Posterior cingulate gyrus (tissue), 11 donors: ENCODE measurements at regions not wholly inside any gene's neighbourhood (a gene's known extent, or its start where the extent isn't known, plus 50 kb on each side); places are given as distances from the start of the nearest gene placed in this dataset.

Experiments used
- DNase-seq, 10 donors: peaks; one replicate each; pipeline versions ENCODE4 v3.0.0 to v3.0.0-alpha.2; 2020 to 2021; ENCODE audit warnings: mixed read lengths in 3 of 10
- intact Hi-C: fragments of 100-400 bp; cut with DNase I; formaldehyde crosslinking; loops from one replicate; pipeline ENCODE4 v1.15.1; 2023

DNA sequence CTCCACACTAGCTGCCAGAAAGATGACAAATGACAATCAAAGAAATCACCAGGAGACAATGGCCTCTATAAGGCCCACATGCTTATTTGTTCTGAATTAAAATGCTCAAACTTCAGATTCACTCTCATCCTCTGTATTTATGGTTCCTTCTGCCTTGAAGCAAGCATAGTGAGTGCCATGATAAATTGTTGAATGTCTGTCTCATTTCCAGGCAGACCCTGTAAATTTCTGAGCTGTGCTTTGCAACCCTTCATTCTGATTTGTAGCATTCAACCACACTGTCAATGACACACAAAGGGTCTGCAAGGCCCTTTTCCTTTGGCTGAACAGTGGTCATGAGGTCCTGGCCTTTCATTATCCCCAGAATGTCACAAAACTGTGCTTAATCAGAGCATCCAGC, 506.6 kb upstream of the GHITM start:
- intact Hi-C loops, result no loop called here
- DNase-seq, result no peak

DNA sequence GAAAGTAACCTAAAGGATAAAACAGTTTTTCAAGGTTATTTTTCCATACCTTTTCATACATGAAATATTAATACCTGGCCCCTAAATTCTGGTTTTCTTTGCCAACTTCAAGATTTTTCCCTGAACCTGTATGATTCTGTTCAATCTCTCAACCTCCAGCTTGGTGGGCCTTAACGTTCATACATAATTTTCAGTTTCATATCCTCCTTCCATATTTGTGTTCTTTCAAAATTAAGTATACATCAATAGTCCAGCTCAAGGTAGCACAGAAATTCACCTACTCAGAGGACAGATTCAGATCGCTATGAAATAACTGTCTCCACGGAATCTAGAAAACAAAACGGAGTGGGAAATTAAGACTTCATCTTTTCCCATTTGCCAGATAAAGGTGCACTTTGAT, 505.8 kb upstream of the GHITM start:
- no peak for DNase-seq
- intact Hi-C loops, result no loop called here

DNA sequence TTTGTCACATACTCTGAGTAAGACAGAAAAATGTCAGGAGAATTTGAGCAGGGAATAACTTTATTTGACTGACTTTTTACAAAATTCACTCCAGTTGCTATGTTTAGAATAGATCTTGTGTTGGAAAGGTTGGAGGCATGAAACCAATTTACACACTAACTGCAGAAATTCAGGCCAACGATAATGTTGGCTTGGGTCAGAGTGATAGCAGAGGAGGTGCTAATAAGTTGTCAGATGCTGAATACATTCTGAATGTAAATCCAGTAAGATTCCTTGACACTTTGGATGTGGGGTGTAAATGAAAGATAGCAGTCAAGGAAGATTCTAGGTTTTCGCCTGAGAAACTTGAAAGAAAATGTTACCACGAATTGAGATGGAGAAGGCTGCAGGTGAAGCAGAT, 502.5 kb upstream of the GHITM start:
- DNase-seq, result no peak

DNA sequence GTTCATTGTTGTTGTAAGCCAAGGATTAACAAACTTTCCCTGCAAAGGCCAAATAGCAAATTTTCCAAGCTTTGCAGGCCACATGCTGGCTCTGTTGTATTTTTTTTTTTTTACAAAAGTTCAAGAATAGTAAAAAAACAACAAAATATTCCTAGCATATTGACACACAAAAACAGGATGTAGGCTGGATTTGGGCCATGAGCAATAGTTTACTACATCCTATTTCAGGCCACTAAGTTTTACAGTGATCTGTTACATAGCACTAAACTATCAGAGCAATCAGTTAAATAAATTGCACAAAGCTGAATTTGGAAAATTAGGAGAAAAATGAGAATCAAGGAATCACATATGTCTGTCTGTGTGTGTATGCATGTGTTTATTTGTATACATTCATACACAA, 491.8 kb upstream of the GHITM start:
- intact Hi-C loops, result no loop called here
- no peak for DNase-seq

More for the DNA sequence above, 502.5 kb upstream of the GHITM start:
- intact Hi-C loops, result no loop called here

DNA sequence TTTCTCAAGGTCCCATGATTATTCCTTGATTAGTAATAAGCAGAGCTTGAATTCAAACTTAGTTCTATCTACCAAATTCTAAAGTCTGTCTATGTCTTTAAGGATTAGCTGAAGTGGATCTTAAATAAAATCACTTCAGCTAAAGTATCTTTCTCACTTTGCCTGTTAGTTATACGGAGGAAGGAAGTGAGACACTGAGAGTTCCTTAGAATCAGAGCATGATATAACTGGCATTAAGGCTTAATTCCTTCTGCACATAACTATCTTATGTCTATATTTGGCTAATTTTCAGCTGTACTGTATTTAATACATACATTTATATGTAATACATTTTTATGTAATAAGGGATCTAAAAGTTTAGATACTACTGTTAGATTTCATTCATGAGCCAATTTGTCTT, 491.1 kb upstream of the GHITM start:
- no peak for DNase-seq
- intact Hi-C loops, result no loop called here

DNA sequence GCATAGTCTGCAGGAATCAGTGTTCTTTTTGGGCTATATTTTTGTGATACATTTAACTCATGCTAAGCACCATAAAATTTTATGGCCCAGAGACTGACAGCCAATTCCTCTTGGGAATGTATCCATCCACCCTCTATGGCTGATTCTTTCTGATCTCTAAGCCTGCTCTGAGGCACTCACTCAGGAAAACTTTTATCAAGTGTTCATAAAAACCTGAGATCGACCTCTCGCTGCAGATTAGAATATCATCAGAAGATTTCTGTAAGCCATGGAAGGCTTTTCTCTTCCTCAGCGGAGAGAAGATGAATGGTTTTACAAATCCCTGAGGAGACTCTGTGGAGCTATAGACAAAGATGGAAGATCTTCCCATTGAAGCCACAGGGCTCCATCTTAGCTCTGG, 489.8 kb upstream of the GHITM start:
- intact Hi-C loops, result no loop called here
- no peak for DNase-seq

DNA sequence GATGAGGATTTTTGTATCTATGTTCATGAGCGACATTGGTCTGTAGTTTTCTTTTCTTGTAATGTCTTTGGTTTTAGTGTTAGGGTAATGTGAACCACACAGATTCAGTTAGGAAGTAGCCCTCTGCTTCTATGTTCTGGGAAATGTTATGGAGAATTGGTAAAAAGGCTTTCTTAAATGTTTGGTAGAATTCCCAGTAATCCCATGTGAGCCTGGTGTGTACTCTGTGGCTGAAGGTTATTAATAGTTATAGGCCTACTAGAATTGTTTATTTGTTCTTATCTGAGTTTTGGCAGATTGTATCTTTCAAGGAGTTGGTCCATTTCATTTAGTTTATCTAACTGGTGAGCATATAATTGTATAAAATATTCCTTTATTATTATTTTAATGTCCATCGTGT, 484.6 kb upstream of the GHITM start:
- intact Hi-C loops, result no loop called here
- no peak for DNase-seq

DNA sequence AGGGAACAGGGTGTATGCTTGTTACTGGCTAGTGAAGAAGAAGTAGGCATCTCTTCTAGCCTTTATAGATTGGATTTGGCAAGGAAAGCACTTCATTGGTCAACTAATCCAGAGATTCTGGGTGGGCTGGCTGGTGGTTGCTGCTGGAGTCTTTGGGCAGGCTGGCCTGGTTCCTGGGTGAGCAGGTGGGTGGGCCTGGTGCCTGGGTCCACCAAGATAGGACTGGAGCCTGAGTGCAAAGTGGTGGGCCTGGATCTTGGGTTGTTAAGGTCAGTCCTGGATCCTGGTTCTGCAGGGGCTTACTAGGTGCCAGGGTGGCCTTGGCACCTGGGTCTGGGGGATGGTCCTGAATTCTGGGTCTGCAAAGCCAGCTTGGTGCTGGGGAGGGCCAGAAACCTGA, 482.4 kb upstream of the GHITM start:
- intact Hi-C loops, result no loop called here
- peak in 1 of 10 donors; percentile 66 for DNase-seq

DNA sequence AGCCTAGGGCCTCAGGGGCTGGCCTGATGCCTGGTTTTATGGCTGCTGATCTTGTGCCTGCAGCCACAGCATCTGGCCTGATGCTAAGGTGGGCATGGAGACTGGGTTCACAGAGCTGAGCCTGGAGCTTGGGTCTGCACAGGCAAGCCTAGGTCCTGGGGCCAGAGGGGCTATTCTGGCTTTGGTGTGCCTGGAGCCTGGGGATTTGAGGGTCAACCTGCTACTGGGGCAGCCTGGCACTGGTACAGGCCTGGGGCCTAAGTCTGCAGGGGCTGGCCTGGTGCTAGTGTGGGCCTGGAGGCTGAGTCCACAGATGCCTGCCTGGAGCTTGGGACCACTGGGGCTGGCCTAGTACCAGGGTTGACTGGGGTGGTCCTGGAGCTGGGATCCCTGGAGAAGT, 481.8 kb upstream of the GHITM start:
- intact Hi-C loops, result no loop called here
- DNase-seq, result peak in 1 of 10 donors; percentile 49

DNA sequence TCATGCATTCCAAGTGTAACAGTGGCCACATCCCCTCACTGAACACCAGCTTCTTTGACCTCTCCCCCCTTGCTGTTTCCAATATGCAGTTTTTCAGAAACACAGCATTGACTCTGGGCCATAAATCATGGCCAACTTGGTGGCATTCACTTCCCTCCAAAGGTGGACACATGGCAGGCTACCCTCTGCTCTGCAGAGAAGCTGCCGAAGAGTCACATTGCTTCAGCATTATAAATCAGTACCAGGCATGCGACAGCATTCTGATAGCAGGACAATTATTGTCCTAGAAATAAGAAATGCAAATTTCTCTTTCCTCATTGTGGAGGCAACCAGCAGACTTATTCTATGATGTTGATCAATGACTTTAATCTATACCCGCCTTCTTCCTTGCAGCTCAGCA, 475.4 kb upstream of the GHITM start:
- intact Hi-C loops, result no loop called here
- DNase-seq, result no peak

DNA sequence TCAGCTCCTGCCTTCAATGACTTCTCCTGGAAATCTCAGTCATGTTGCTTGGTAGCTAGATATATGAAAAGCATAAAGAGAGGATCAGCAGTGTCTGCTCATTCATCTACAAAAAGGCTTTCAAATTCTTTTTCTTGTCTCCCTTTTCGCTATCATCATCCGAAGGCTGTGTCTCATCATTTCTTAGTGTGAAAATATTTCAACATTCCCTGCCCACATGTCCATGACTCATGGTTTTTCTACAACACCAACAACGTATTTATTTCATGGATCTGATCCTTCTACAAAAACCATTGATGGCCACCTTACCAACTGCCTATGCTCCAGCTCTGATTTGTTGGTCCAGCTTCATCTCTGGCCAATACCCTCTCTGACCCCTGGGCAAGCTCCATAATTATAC, 472.5 kb upstream of the GHITM start:
- no peak for DNase-seq
- intact Hi-C loops, result no loop called here

DNA sequence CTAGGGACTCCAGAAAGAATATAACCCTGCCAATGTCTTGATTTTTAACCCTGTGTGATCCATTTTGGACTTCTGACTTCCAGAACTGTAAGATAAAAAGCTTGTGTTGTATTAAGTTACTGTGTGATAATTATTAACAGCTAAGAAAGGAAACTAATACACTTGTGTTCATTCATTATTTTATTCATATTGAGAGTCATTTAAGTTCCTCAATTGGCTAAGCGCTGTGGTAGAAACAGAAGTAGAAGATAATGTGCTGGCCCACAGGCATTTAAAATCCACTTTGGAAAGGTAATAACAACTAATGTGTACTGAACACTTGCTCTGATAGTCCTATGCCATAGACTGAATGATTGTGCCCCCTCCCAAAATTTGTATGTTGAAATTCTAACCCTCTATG, 471.7 kb upstream of the GHITM start:
- intact Hi-C loops, result no loop called here
- DNase-seq, result no peak

DNA sequence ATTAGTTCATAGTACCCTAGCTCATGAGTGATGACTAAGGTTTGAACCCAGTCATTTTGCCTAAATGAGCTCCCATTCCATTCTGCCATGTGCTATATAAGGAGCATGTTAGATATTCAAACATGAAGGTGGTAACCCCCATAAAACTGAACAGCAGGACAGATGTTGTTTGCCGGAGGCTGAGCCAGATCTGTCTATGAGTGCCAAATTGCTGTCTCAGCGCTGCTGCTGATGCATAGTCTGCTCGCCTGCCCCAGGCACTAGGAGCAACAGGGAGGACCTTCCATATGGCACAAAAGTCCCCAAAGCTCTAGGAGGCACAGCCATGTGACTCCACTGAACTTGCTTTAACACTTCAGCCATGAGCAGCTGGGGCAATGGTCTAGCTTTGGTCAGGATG, 466.0 kb upstream of the GHITM start:
- DNase-seq, result no peak
- intact Hi-C loops, result no loop called here

DNA sequence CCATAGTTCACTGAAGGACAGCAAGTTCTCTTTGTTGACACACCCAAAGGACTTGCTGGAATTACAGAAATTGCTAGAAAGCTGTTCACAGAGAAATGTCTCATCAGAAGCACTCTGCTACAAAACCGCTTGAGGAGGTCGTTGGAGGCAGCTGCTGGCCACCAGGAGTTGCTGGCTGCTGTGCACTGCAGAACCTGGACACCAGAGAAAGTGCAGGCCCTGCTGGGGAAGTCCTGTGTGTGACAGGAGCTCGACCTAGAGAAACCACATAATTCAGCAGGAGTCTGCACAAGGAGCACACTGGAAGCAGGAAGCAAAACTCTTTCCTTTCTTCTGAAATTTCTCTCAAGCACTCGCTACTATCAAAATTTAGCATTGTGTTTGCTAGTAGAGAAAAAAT, 461.5 kb upstream of the GHITM start:
- intact Hi-C loops, result no loop called here

DNA sequence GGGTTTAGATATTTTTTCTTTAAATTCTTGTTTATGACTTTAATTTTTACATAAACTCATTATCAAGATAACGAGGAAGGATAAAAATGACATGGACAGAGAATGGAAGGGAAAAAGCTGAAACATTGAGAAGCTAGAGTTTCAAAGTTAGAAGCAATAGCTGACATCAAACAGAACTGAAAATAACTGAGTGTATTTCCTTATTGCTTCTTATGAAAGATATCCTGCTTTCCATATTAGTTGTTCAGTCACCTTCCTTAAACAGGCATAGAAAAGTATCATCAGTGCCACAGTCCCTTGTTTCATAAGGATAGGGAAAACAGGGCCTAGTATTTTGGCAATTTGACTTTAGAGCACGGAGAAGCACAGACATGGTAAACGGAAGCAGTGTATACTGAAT, 460.5 kb upstream of the GHITM start:
- intact Hi-C loops, result no loop called here
- DNase-seq, result no peak

More for the DNA sequence above, 461.5 kb upstream of the GHITM start:
- no peak for DNase-seq

DNA sequence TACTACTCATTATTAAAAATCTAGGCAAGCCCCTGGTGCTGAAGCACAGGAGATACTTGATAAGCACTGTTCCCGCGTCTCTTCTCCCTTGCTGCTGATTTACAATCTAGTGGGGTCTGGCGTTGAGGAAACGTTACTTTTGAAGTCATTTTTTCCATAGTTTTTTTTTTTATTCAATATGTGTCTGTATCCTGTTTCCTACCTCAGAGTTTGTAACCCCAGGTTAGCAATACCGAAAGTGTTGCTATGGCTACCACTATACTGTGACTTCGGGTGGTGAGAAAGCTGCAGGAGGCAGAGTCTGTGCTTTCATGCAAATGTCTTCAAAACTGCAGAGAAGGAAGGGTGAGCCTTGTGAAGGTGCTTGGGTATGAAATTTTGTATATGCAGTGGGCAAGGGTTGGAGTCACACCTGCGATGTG, 458.8 kb upstream of the GHITM start:
- intact Hi-C loops, result no loop called here
- peak in 1 of 10 donors; percentile 63 for DNase-seq

DNA sequence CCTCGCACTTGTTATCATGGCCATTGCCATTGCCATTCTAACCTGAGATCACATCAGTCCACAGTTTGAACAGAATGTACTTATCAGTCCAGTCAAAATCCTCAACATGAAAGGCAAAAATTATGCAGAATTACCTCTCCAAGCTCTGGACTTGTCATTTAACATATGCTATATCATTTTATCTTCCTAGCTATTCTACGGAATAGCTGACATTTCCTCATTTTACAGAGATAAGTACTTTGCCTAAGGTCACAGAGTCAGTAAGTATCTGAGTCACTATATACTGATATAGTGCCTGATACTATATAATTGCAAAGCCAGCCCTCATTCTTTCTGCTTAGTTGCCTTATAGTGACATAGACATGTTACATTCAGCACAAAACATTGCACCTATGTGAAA, 456.9 kb upstream of the GHITM start:
- no peak for DNase-seq
- intact Hi-C loops, result no loop called here

DNA sequence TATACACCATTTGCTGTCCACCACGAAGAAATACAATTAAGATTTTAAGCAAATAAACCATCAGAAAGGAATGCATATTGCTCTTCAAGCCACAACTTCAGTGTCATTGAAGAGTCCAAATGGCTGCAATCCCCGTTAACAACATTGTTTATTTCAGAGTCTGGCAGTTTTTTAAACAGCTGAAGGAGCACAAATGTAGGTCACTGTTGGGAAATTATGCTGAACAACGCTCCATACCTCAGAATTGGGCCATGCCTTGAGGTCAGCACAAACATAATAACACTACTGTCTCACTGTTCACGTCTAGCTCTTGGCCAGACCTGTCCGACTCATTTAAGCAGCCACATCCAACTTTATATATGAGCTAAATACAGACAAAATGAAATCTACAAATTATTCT, 453.9 kb upstream of the GHITM start:
- DNase-seq, result no peak
- intact Hi-C loops, result no loop called here

DNA sequence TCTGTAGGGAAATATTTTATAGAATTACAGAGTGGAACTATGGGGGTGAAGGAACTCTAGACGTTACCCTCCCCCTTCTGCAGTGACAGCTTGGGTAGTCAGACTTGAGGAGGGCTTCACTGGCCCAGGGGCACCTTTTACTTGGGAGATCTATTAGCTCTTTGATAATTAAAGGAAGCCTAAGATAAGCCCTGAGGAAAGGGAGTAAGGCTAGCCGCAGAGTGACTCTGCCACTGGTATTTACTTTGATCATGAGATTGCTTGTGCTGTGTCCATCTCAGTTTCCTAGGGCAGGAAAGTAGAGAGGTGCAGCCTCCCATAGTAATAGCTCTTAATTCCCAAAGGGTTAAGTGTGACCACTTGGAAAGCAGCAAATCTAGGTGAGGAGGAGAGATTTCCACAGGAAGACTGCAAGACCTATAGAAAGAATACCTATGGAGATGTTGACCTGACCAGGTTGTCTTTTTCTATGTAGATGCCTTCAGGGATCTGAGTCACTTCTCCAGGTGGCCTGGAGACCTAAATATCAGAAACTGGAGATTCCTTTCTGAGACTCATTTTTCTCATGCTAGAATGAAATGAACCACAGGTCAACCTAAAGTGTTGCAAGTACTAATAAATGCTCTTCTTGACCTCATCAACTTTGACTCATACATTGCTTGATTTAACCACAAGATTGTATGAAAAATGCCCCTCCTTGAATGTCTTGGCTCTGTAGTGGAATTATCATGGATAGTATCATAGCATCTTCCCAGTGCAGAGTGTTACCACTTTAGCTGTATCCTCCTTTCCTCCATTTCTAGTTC, 447.3 kb upstream of the GHITM start:
- intact Hi-C loops, result no loop called here

DNA sequence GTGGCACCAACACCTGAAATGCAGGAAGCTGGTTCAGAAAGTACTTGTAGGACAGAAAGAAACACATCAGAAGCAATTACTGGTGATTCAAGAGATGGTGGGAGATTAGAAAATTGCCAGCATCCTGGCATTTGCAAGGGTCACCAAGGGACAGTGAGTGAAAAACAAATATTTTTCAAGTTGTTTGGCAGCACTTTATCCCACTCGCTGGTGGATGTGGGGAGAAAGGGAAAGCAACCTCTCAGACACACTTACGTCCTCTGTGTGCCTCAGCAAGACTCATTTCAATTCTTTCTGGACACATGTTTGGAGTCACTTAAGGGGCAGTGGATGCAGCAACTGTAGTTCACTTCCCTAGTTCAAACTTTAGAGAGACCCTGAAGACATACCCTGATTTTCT, 440.4 kb upstream of the GHITM start:
- intact Hi-C loops, result no loop called here

More for the DNA sequence above, 447.3 kb upstream of the GHITM start:
- no peak for DNase-seq

DNA sequence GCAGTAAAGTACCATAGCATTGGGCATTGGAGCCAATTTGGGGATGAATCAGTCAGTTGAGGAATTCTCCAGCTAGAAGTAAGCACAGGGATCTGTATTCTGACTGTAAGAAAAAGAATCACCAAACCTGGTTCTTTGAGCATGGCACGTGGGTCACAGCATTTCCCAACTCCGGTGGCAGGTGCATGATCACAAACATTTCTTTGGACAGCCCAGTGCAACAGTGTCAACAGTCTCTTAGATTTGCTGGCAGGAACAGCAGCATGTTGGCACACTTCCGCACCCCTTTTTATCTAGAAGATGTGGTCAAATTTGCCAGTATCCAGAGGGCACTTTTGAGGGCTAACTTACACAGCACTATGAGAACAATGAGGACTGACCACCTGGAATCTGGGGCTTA, 437.5 kb upstream of the GHITM start:
- DNase-seq, result no peak
- intact Hi-C loops, result no loop called here

More for the DNA sequence above, 440.4 kb upstream of the GHITM start:
- no peak for DNase-seq

DNA sequence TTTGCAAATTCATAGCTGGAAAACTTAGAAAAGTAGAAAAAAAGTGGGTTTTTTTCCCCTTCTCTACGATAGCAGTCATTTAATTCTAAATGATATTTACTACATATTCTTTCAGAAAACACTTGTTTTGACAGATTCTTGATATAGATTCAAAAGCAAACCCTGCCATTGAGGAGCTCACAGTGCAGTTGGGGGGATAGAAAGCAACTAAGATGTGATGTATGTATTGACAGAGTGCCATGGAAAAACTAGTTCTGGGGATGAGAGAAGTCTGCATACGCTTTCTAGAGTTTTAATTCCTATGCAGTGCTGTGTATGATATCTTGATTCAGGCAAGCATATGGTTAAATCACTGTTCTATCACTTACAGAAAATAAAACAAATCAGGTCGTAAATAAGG, 436.6 kb upstream of the GHITM start:
- DNase-seq, result no peak
- intact Hi-C loops, result no loop called here

DNA sequence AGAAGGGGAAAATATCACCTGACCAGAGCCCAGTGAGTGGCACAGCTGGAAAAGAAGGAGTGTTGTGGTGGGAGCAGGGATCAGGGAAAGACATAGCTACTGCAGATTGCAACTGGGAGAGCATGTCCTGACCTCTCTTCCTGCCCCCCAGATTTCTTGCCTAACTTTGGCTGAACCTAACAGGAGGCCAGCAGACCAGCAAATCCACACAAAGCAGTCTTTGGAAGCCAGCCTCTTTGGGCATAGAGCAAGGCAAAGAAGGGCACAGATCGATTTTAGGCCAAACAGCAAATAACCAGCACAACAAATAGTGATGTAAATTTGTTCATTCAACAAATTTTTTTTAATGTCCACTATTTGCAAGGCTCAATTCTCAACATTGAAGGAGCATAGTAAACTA, 433.2 kb upstream of the GHITM start:
- intact Hi-C loops, result no loop called here
- DNase-seq, result no peak
